ENCODE measurements at regions not wholly inside any gene's neighbourhood (a gene's known extent, or its start where the extent isn't known, plus 50 kb on each side); places are given as distances from the start of the nearest gene placed in this dataset.

DNA sequence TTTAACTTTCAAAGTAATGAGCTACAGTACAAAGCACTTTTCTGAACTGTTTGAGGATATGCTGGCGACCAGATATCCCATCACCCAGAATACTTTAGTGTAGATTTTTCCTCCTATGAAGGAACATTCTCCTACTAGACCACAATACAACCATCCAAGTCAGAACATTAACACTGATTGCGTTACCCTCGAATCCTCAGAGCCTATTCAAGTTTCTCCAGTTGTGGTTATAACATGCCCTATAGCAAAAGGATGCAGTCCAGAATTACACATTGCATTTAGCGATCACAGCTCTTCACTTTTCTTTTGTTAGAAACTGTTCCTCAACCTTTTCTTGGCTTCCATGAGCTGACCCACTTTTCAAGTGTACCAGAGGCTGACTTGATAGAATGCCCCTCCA lies 87.4 kb upstream of the SOX4 start:
- H3K4me3 ChIP-seq (ENCODE audit: low read length), result no peak overlapping the region
- H3K4me1 ChIP-seq (ENCODE audit: insufficient read depth, low read length), result no peaks in the 10 kb centered on the region
- no peaks in the 10 kb centered on the region for H3K36me3 ChIP-seq (ENCODE audit: insufficient read depth, low read depth, low read length)
- H3K9me3 ChIP-seq (ENCODE audit: insufficient read depth, low read depth, low read length), result no peaks in the 10 kb centered on the region
- no peak overlapping the region for H3K27ac ChIP-seq (ENCODE audit: low read length)
- H3K9ac ChIP-seq (ENCODE audit: low read depth, low read length), result no peak overlapping the region
- no peaks in the 10 kb centered on the region for H3K27me3 ChIP-seq (ENCODE audit: insufficient read depth, low read length)

DNA sequence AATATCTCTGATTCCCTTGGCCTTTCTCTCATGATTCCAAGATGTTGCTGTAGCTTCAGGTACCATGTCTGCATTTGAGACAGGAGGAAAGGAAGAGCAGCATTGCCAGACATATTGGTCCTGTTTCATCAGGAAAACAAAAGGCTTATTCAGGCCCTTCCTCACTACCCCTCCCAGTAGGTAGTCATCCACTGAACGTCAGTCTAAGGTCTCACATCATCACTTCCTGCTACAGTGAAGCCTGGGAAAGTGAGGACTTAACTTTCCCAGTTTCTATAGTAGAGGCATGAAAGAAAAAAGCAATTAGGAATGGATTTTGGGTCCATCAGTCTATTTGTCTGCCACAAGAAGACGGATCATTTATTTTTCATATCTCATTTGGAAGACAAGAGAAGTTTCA lies 85.7 kb upstream of the SOX4 start:
- Histone ChIP-seq H3K4me1 (ENCODE audit: insufficient read depth, low read length) (no peaks in the 10 kb centered on the region), H3K27ac (ENCODE audit: low read length) (no peak overlapping the region), H3K36me3 (ENCODE audit: insufficient read depth, low read depth, low read length) (no peaks in the 10 kb centered on the region), H3K4me3 (ENCODE audit: low read length) (no peak overlapping the region), H3K9ac (ENCODE audit: low read depth, low read length) (no peak overlapping the region), H3K9me3 (ENCODE audit: insufficient read depth, low read depth, low read length) (no peaks in the 10 kb centered on the region), H3K27me3 (ENCODE audit: insufficient read depth, low read length) (no peaks in the 10 kb centered on the region)

DNA sequence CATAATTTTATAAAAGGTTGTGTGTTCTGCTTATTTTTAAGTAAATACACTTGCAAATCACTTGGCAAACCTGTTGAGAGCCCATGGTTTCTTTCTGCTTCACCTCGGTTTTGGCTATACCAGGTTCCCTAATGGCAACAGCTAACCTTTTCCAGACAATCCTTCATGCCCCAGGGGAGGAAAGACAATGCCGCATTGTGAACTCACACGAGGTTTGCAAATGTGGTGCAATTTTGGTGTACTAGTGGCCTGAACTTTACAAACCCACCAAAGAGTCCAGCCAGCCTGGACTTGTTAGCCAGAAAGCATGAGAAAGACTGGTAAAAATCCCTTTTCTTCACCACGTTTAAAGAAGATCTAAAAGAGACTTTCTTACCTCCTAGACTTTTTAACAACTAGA lies 84.8 kb upstream of the SOX4 start:
- Histone ChIP-seq H3K27ac (ENCODE audit: low read length) (no peak overlapping the region), H3K9ac (ENCODE audit: low read depth, low read length) (no peak overlapping the region), H3K4me1 (ENCODE audit: insufficient read depth, low read length) (no peaks in the 10 kb centered on the region), H3K4me3 (ENCODE audit: low read length) (no peak overlapping the region), H3K27me3 (ENCODE audit: insufficient read depth, low read length) (no peaks in the 10 kb centered on the region), H3K9me3 (ENCODE audit: insufficient read depth, low read depth, low read length) (no peaks in the 10 kb centered on the region), H3K36me3 (ENCODE audit: insufficient read depth, low read depth, low read length) (no peaks in the 10 kb centered on the region)

DNA sequence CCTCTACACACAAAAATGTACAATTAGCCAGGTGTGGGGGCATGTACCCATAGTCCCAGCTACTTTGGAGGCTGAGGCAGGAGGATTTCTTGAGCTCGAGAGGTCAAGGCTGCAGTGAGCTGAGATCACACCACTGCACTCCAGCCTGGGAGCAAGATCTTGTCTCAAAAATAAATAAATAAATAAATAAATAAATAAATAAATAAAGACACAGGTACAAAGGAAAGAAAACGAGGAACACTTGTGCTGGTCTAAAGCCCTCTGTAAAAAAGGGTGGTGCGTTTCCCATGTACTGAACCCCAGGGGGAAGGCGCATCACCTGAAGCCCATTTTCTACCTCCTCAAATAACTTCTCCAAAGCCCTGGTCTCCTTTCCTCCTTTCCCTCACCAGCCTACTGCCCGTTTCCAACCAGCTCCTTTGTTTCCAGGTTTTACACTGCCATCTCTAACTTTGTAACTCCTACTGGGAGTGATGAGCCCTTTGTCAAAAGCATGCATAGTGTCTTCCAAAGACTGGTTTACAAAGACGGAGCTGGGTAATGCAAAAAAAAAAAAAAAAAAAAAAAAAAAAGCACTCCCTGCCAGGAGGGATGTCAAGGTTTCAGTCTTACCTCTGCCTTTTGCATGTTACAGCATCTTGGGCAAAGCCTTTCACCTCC lies 81.5 kb upstream of the SOX4 start:
- H3K4me1 ChIP-seq (ENCODE audit: insufficient read depth, low read length), result no peaks in the 10 kb centered on the region
- H3K9ac ChIP-seq (ENCODE audit: low read depth, low read length), result no peak overlapping the region
- H3K9me3 ChIP-seq (ENCODE audit: insufficient read depth, low read depth, low read length), result no peaks in the 10 kb centered on the region
- no peaks in the 10 kb centered on the region for H3K36me3 ChIP-seq (ENCODE audit: insufficient read depth, low read depth, low read length)
- no peak overlapping the region for H3K4me3 ChIP-seq (ENCODE audit: low read length)
- H3K27ac ChIP-seq (ENCODE audit: low read length), result no peak overlapping the region
- no peaks in the 10 kb centered on the region for H3K27me3 ChIP-seq (ENCODE audit: insufficient read depth, low read length)

DNA sequence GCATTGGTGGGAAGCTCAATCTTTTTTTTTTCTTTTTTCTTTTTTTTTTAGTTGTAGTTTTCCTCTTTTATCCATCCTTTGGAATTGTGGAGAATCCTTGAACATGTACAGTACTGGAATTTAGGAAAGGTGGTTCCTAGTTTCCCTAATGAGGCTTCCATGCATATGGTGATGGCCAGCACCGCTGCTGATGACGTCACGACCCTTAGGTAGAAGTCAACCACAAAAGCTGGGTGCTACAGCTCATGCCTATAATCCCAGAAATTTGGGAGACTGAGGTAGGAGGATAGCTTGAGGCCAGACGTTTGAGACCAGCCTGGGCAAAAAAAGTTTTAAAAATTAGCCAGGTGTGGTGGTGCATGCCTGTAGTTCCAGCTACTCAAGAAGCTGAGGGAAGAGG lies 79.3 kb upstream of the SOX4 start:
- Histone ChIP-seq H3K9me3 (ENCODE audit: insufficient read depth, low read depth, low read length) (no peaks in the 10 kb centered on the region), H3K4me3 (ENCODE audit: low read length) (no peak overlapping the region), H3K27me3 (ENCODE audit: insufficient read depth, low read length) (no peaks in the 10 kb centered on the region), H3K9ac (ENCODE audit: low read depth, low read length) (no peak overlapping the region), H3K36me3 (ENCODE audit: insufficient read depth, low read depth, low read length) (no peaks in the 10 kb centered on the region), H3K4me1 (ENCODE audit: insufficient read depth, low read length) (no peaks in the 10 kb centered on the region), H3K27ac (ENCODE audit: low read length) (no peak overlapping the region)

DNA sequence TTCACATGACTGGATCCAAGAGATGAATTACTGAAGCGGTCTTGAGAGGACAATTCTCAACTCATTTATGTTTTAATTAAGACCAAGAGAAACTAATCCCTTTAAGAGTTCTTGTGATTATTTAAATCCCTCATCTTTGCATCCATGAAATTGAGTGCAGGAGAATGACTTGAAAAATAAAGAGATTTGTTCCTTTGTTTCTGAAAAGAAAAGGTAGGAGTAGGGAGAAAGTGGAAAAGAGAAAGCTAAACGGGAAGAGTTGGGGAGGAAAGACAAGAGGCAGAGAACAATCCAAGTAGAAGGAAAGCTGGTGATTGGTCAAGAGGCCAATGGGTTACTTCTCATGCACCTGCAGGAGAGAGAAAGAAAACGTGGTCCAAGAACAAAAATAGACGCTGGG lies 75.2 kb upstream of the SOX4 start:
- Histone ChIP-seq H3K9me3 (ENCODE audit: insufficient read depth, low read depth, low read length) (no peaks in the 10 kb centered on the region), H3K9ac (ENCODE audit: low read depth, low read length) (no peak overlapping the region), H3K27ac (ENCODE audit: low read length) (no peak overlapping the region), H3K27me3 (ENCODE audit: insufficient read depth, low read length) (no peaks in the 10 kb centered on the region), H3K4me3 (ENCODE audit: low read length) (no peak overlapping the region), H3K36me3 (ENCODE audit: insufficient read depth, low read depth, low read length) (no peaks in the 10 kb centered on the region), H3K4me1 (ENCODE audit: insufficient read depth, low read length) (no peaks in the 10 kb centered on the region)

DNA sequence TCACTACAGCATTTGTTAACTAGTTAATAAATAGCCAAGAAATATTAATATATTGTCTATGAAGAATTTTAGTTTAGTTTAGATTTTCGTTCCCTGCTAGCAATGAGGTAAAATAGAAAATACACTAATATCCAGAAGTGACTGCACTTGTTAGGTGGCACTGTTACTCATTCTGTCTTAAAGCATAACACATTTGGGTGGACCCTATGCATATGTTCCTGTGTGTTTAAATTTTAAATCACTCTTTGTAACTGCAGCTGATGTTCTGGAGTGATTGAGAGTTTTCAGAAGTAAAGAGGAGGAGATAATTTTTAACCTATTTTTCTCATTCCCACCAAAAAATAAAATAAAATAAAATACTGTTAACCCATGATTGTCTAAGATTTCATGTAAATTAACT lies 73.9 kb upstream of the SOX4 start:
- no peak overlapping the region for H3K9ac ChIP-seq (ENCODE audit: low read depth, low read length)

DNA sequence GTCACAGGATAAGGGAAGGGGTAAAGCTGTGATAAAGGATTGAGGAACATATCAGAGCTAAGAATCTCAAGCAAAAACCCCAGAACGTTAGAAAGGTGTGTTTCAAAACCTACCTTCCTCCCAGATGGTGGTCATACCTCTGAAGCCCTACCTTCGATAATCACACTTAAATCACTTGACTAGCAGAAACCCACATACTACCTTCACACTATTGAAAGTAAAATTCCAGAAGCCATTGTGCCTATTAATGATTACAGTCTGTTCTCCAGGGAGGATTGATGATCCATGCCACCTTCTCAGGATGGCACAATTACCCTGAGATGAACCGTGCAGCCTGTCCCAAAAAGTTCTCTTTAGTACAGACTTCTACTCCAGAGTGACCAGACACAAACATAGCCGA lies 72.3 kb upstream of the SOX4 start:
- Histone ChIP-seq H3K4me1 (ENCODE audit: insufficient read depth, low read length) (peaks cover 5% of the 10 kb centered on the region; the same call in 1 of the 2 replicates), H3K4me3 (ENCODE audit: low read length) (no peak overlapping the region), H3K36me3 (ENCODE audit: insufficient read depth, low read depth, low read length) (no peaks in the 10 kb centered on the region), H3K27me3 (ENCODE audit: insufficient read depth, low read length) (no peaks in the 10 kb centered on the region), H3K9me3 (ENCODE audit: insufficient read depth, low read depth, low read length) (no peaks in the 10 kb centered on the region), H3K9ac (ENCODE audit: low read depth, low read length) (no peak overlapping the region), H3K27ac (ENCODE audit: low read length) (no peak overlapping the region)

More for the DNA sequence above, 73.9 kb upstream of the SOX4 start:
- H3K4me1 ChIP-seq (ENCODE audit: insufficient read depth, low read length), result peaks cover 5% of the 10 kb centered on the region; the same call in 1 of the 2 replicates
- H3K27me3 ChIP-seq (ENCODE audit: insufficient read depth, low read length), result no peaks in the 10 kb centered on the region
- no peaks in the 10 kb centered on the region for H3K9me3 ChIP-seq (ENCODE audit: insufficient read depth, low read depth, low read length)
- H3K4me3 ChIP-seq (ENCODE audit: low read length), result no peak overlapping the region
- H3K36me3 ChIP-seq (ENCODE audit: insufficient read depth, low read depth, low read length), result no peaks in the 10 kb centered on the region
- H3K27ac ChIP-seq (ENCODE audit: low read length), result no peak overlapping the region

DNA sequence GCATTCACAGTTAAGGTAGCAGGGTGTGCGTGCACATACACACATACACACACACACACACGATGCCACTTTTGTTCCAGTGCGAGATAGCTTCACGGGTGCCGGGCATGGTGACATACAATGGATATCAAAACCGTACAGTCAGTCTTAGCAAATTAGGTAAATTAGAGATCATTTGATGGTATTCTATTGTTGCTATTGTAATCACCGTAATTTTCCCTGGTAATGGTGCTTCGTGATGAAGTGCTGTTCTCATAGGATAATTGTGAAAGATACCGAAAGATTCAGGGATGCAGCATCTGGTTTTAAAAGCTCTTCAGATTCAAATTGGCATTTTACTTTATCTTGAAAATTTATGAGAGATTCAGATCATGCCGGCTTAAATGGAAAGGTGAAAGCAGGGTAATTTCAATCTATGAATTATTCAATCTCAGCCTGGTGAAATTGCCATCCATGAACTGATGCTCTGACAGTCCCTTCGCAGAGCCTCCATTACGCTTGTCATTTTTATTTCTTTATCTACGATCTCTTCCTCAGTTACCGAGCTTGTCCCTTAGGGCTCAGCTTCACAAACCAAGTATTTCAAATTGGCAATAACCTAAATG lies 71.3 kb upstream of the SOX4 start:
- Histone ChIP-seq H3K27me3 (ENCODE audit: insufficient read depth, low read length) (no peaks in the 10 kb centered on the region), H3K4me1 (ENCODE audit: insufficient read depth, low read length) (peaks cover 5% of the 10 kb centered on the region; the same call in 1 of the 2 replicates), H3K27ac (ENCODE audit: low read length) (no peak overlapping the region), H3K36me3 (ENCODE audit: insufficient read depth, low read depth, low read length) (no peaks in the 10 kb centered on the region), H3K9ac (ENCODE audit: low read depth, low read length) (no peak overlapping the region), H3K4me3 (ENCODE audit: low read length) (no peak overlapping the region), H3K9me3 (ENCODE audit: insufficient read depth, low read depth, low read length) (no peaks in the 10 kb centered on the region)

DNA sequence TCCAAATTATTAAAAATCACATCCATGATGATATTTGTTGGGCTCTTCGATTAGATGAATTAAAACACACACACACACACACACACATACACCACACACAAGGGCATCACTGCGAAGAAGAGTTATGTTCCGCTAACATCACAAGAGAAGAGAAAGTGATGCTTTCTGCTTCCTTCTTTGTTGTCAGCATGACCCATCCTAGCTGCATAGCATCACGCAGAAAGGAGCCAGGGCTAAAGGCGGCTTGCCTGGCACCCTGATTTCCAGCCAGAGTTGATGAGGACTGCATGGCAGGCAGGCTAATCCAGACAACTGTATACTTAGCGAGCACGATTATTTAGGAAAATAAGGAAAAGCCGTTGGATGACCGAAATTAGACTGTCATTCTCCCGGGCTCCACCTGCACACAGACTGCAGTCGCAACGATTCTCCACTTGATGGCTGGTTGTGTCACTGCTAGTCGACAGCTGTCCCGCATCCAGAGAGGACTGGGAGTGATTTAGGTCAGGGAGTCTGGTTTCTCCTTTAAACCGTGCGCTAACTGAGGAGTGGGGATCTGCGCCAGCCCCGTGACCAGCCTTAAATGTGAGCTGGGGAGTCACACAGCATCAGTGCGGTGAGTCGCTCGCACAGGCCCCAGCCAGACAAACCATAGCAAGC lies 70.6 kb upstream of the SOX4 start:
- Histone ChIP-seq H3K27me3 (ENCODE audit: insufficient read depth, low read length) (no peaks in the 10 kb centered on the region), H3K27ac (ENCODE audit: low read length) (no peak overlapping the region), H3K36me3 (ENCODE audit: insufficient read depth, low read depth, low read length) (no peaks in the 10 kb centered on the region), H3K4me1 (ENCODE audit: insufficient read depth, low read length) (peaks cover 5% of the 10 kb centered on the region; the same call in 1 of the 2 replicates), H3K9ac (ENCODE audit: low read depth, low read length) (no peak overlapping the region), H3K9me3 (ENCODE audit: insufficient read depth, low read depth, low read length) (no peaks in the 10 kb centered on the region), H3K4me3 (ENCODE audit: low read length) (no peak overlapping the region)

DNA sequence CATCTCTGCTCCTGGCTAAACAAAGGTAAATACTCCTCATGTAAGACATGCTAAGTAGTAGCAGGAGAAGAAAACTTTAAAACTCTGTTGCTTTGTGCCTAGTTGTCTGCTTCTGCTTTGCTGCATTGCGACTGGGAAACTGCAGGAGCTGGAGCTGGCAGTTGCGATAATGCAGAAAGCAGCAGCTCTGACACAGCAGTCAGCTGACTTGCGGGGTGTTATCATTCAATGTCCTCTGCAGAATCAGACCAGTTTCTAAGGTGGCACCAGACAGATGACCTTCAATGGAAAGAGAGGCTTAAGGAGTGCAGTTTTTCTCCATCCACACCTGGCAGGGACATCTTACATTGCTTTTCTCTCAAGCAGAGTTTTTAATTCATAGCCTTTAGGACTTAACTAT lies 69.9 kb upstream of the SOX4 start:
- Histone ChIP-seq H3K36me3 (ENCODE audit: insufficient read depth, low read depth, low read length) (no peaks in the 10 kb centered on the region), H3K9ac (ENCODE audit: low read depth, low read length) (no peak overlapping the region), H3K4me3 (ENCODE audit: low read length) (no peak overlapping the region), H3K27me3 (ENCODE audit: insufficient read depth, low read length) (no peaks in the 10 kb centered on the region), H3K4me1 (ENCODE audit: insufficient read depth, low read length) (peaks cover 5% of the 10 kb centered on the region; the same call in 1 of the 2 replicates), H3K27ac (ENCODE audit: low read length) (no peak overlapping the region), H3K9me3 (ENCODE audit: insufficient read depth, low read depth, low read length) (no peaks in the 10 kb centered on the region)

DNA sequence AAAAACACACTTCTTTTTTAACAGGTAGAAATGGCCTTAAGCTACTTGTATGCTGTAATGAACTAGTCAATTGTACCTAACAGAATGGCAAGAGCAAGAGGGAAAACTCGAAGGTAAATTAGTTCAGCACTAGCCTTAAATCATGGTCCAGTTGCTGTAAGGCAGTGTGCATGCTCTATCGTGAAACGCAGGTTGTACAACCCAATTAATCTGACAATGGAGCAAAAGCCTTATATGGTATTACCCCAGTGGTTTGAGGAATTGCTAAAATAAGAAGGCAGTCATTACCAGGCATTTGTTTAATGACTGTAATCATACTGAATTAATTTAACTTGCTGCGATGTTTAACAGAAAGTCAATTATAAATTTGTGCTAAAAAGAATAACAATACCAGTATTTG lies 69.3 kb upstream of the SOX4 start:
- H3K9ac ChIP-seq (ENCODE audit: low read depth, low read length), result no peak overlapping the region
- no peak overlapping the region for H3K4me3 ChIP-seq (ENCODE audit: low read length)
- H3K27ac ChIP-seq (ENCODE audit: low read length), result no peak overlapping the region
- no peaks in the 10 kb centered on the region for H3K36me3 ChIP-seq (ENCODE audit: insufficient read depth, low read depth, low read length)
- H3K27me3 ChIP-seq (ENCODE audit: insufficient read depth, low read length), result no peaks in the 10 kb centered on the region
- H3K9me3 ChIP-seq (ENCODE audit: insufficient read depth, low read depth, low read length), result no peaks in the 10 kb centered on the region
- peaks cover 5% of the 10 kb centered on the region; the same call in 1 of the 2 replicates for H3K4me1 ChIP-seq (ENCODE audit: insufficient read depth, low read length)
